Ascending aorta (tissue), 2 donors: ENCODE measurements at regions not wholly inside any gene's neighbourhood (a gene's known extent, or its start where the extent isn't known, plus 50 kb on each side); places are given as distances from the start of the nearest gene placed in this dataset.

ENCODE experiments used
- DNase-seq, 2 donors: peaks; one replicate each; pipeline ENCODE4 v3.0.0-alpha.2; 2019; ENCODE audit warnings: low spot score in 2 of 2
- H3K27ac ChIP-seq, 2 donors: fragments of 200-600 bp; sonication (generic); one replicate each; pipeline ENCODE4 v1.5.1; 2016 to 2017; ENCODE audit warnings: mild to moderate bottlenecking in 1 of 2
- H3K27me3 ChIP-seq: fragments of 200-600 bp; sonication (generic); one replicate; pipeline ENCODE4 v1.5.1; 2017
- H3K36me3 ChIP-seq, 2 donors: fragments of 200-600 bp; sonication (generic); one replicate each; pipeline ENCODE4 v1.5.1; 2016
- H3K4me1 ChIP-seq, 2 donors: fragments of 200-600 bp; sonication (generic); one replicate each; pipeline ENCODE4 v1.5.1; 2016 to 2017; ENCODE audit warnings: mild to moderate bottlenecking in 1 of 2
- H3K4me3 ChIP-seq, 2 donors: fragments of 200-600 bp; sonication (generic); one replicate each; pipeline ENCODE4 v1.5.1; 2016 to 2017; ENCODE audit warnings: mild to moderate bottlenecking in 1 of 2
- H3K9me3 ChIP-seq, 2 donors: fragments of 200-600 bp; sonication (generic); one replicate each; pipeline ENCODE4 v1.5.1; 2016
- CTCF ChIP-seq, 3 experiments: fragments of 200-600 bp in 2 of 3; fragments of 450-650 bp in 1 of 3; sonication (generic) in 2 of 3; IDR thresholded peaks; one replicate each; pipeline ENCODE4 v1.5.1; 2016 to 2019; ENCODE audit warnings: antibody characterized with exemption in 3 of 3, mild to moderate bottlenecking in 1 of 3, moderate library complexity in 1 of 3
- intact Hi-C: fragments of 100-400 bp; cut with DNase I; formaldehyde crosslinking; loops from one replicate; pipeline ENCODE4 v1.15.1; 2023

- no peak for TF ChIP-seq CTCF (IDR thresholded peaks at IDR 0.05)
- no peak for DNase-seq
- H3K4me1 ChIP-seq: no peaks in the 10 kb centered on the region
- no peaks in the 10 kb centered on the region for H3K27me3 ChIP-seq
- no peaks in the 10 kb centered on the region for H3K9me3 ChIP-seq
- no peaks in the 10 kb centered on the region for H3K36me3 ChIP-seq
- no peak overlapping the region for H3K27ac ChIP-seq
- H3K4me3 ChIP-seq: no peak overlapping the region
- intact Hi-C loops: no loop called here
Measured at GRCh38 chr10:84990713-84991112, 662.3 kb downstream of the CCSER2 start.

GRCh38 chr10:84991301-84991700 lies 662.9 kb downstream of the CCSER2 start:
- H3K27me3 ChIP-seq: no peaks in the 10 kb centered on the region
- TF ChIP-seq CTCF (IDR thresholded peaks at IDR 0.05): no peak
- no peaks in the 10 kb centered on the region for H3K4me1 ChIP-seq
- H3K4me3 ChIP-seq: no peak overlapping the region
- intact Hi-C loops: no loop called here
- no peak overlapping the region for H3K27ac ChIP-seq
- H3K36me3 ChIP-seq: no peaks in the 10 kb centered on the region
- no peaks in the 10 kb centered on the region for H3K9me3 ChIP-seq
- DNase-seq: no peak

- H3K4me3 ChIP-seq: no peak overlapping the region
- no peaks in the 10 kb centered on the region for H3K9me3 ChIP-seq
- no peak for DNase-seq
- H3K4me1 ChIP-seq: no peaks in the 10 kb centered on the region
- intact Hi-C loops: no loop called here
- H3K27me3 ChIP-seq: no peaks in the 10 kb centered on the region
- TF ChIP-seq CTCF (IDR thresholded peaks at IDR 0.05): no peak
- no peaks in the 10 kb centered on the region for H3K36me3 ChIP-seq
- H3K27ac ChIP-seq: no peak overlapping the region
Measured at GRCh38 chr10:84993251-84994035, 665.1 kb downstream of the CCSER2 start.

- no peaks in the 10 kb centered on the region for H3K9me3 ChIP-seq
- no peak overlapping the region for H3K27ac ChIP-seq
- intact Hi-C loops: no loop called here
- no peaks in the 10 kb centered on the region for H3K4me1 ChIP-seq
- no peak for DNase-seq
- no peaks in the 10 kb centered on the region for H3K27me3 ChIP-seq
- H3K4me3 ChIP-seq: no peak overlapping the region
- no peaks in the 10 kb centered on the region for H3K36me3 ChIP-seq
- no peak for TF ChIP-seq CTCF (IDR thresholded peaks at IDR 0.05)
Measured at GRCh38 chr10:84994722-84995121, 666.3 kb downstream of the CCSER2 start.

GRCh38 chr10:84996580-84996979 lies 668.2 kb downstream of the CCSER2 start:
- no peak for TF ChIP-seq CTCF (IDR thresholded peaks at IDR 0.05)
- intact Hi-C loops: no loop called here
- H3K9me3 ChIP-seq: no peaks in the 10 kb centered on the region

More at GRCh38 chr10:84996580-84996979, 668.2 kb downstream of the CCSER2 start:
- no peak for DNase-seq
- no peak overlapping the region for H3K4me3 ChIP-seq
- H3K4me1 ChIP-seq: no peaks in the 10 kb centered on the region
- no peaks in the 10 kb centered on the region for H3K36me3 ChIP-seq
- no peaks in the 10 kb centered on the region for H3K27me3 ChIP-seq
- no peak overlapping the region for H3K27ac ChIP-seq
